ENCODE measurements at regions not wholly inside any gene's neighbourhood (a gene's known extent, or its start where the extent isn't known, plus 50 kb on each side); places are given as distances from the start of the nearest gene placed in this dataset.

- H3K4me2 ChIP-seq (ENCODE audit: insufficient read depth in 1 of 2, low read depth in 2 of 2, low read length in 2 of 2) = no peak overlapping the region
- no peak overlapping the region for H2BK120ac ChIP-seq (replicated peaks; ENCODE audit: low read depth, low read length)
- H2BK15ac ChIP-seq (ENCODE audit: low read length) = no peak overlapping the region
- H3K79me1 ChIP-seq (ENCODE audit: low read depth, low read length) = no peaks in the 10 kb centered on the region
- CTCF ChIA-PET (ENCODE audit: partially characterized antibody) = no interaction called here
- POLR2A ChIA-PET (ENCODE audit: partially characterized antibody) = no interaction called here
- no peaks in the 10 kb centered on the region for H3K23me2 ChIP-seq (ENCODE audit: low read depth, low read length)
- no peak overlapping the region for H4K5ac ChIP-seq (ENCODE audit: insufficient read length, low read depth, low read length)
- H3K18ac ChIP-seq (ENCODE audit: extremely low read depth, low read length) = no peak overlapping the region
- H3K23ac ChIP-seq (ENCODE audit: insufficient read length) = no peak overlapping the region
- DNase-seq (ENCODE audit: low read depth in 1 of 2, low spot score in 2 of 2) (no peak), FAIRE-seq (no peak)
- no peak overlapping the region for H2AK5ac ChIP-seq (ENCODE audit: low read depth, low read length)
- no peak overlapping the region for H3K4ac ChIP-seq (replicated peaks; ENCODE audit: insufficient read length, low read depth, low read length)
- H3K14ac ChIP-seq (ENCODE audit: insufficient read length) = no peak overlapping the region
- no peak overlapping the region for H2BK20ac ChIP-seq (ENCODE audit: low read length)
- no peak overlapping the region for H2AFZ ChIP-seq (ENCODE audit: low read length)
- H2BK5ac ChIP-seq (ENCODE audit: low read depth, low read length) = no peak overlapping the region
- no peaks in the 10 kb centered on the region for H3K9me3 ChIP-seq (ENCODE audit: insufficient read depth in 2 of 2, low read depth in 1 of 2, low read length in 1 of 2)
- no peaks in the 10 kb centered on the region for H3K27me3 ChIP-seq (replicated peaks in 1 of 4; ENCODE audit: control insufficient read depth in 3 of 4, extremely low read depth in 1 of 4, insufficient read depth in 3 of 4, low read length in 3 of 4)
- no peaks in the 10 kb centered on the region for H3K36me3 ChIP-seq (ENCODE audit: control insufficient read depth in 2 of 4, insufficient read depth in 4 of 4, low read length in 3 of 4)
- no peak overlapping the region for H4K8ac ChIP-seq (ENCODE audit: extremely low read depth, insufficient read depth, low read length)
- no peaks in the 10 kb centered on the region for H3K4me1 ChIP-seq (replicated peaks in 1 of 4; ENCODE audit: control insufficient read depth in 3 of 4, insufficient read depth in 4 of 4, low read length in 3 of 4)
- H3K4me3 ChIP-seq (ENCODE audit: extremely low read depth in 1 of 4, insufficient read depth in 2 of 4, low read depth in 3 of 4, low read length in 4 of 4) = no peak overlapping the region
- H3K9ac ChIP-seq (replicated peaks in 1 of 4; ENCODE audit: extremely low read depth in 1 of 4, low read depth in 3 of 4, low read length in 3 of 4) = no peak overlapping the region
- 25% methylated on average over 2 of the region's 2 CpGs; no CpG with 5 or more reads in 1 of the 2 experiments for WGBS, 2 experiments (ENCODE audit: extremely low coverage in 1 of 2, insufficient coverage in 1 of 2, insufficient read length in 1 of 2, insufficient replicate concordance in 2 of 2, low coverage in 1 of 2, low lambda C conversion rate in 2 of 2, missing lambda C conversion rate in 1 of 2)
- H4K20me1 ChIP-seq (replicated peaks in 1 of 2; ENCODE audit: control insufficient read depth in 1 of 2, insufficient read depth in 2 of 2, low read length in 2 of 2) = no peaks in the 10 kb centered on the region
- no peaks in the 10 kb centered on the region for H3K79me2 ChIP-seq (ENCODE audit: control insufficient read depth in 1 of 2, insufficient read depth in 2 of 2, low read length in 2 of 2)
- TF ChIP-seq POLR2AphosphoS5 (IDR thresholded peaks at IDR 0.05; ENCODE audit: low read depth, low read length) (no peak), BACH1 (IDR thresholded peaks at IDR 0.05; ENCODE audit: low read length) (no peak)
- no peak overlapping the region for H3K56ac ChIP-seq (replicated peaks; ENCODE audit: insufficient read length, low read depth, low read length)
- H2BK12ac ChIP-seq (ENCODE audit: low read depth, low read length) = no peak overlapping the region
- H4K91ac ChIP-seq (replicated peaks; ENCODE audit: insufficient read length, low read length) = no peak overlapping the region
- H3K27ac ChIP-seq (ENCODE audit: low read depth, low read length) = no peak overlapping the region
These were observed 209.5 kb upstream of the FGF13 start for GRCh38 chrX:138921031-138921430.
